ENCODE measurements at regions not wholly inside any gene's neighbourhood (a gene's known extent, or its start where the extent isn't known, plus 50 kb on each side); places are given as distances from the start of the nearest gene placed in this dataset.

DNA sequence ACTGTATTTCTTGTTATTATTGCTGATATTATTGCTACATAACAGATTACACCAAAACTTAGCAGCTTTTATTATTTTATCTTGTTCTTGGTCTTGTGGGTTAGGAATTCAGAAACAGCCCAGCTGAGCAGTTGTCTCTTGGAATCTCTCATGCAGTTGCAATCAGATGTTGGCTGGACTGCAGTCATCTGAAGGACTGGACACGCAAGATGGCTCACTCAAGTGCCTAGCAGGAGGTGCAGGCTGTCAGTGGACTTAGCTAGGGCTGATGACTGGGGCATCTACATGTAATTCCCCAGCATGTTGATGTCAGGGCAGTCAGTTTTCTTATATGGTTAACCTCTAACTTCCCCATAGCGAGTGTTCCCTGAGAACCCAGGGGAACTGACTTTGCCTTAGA is 128.6 kb upstream of the PLCB4 start:
- Histone ChIP-seq H3K9me3 (replicated peaks; ENCODE audit: control insufficient read depth, insufficient read depth, low read length) (no peaks in the 10 kb centered on the region), H3K79me2 (ENCODE audit: control insufficient read depth, insufficient read depth, low read length) (no peaks in the 10 kb centered on the region), H3K4me1 (ENCODE audit: control insufficient read depth, extremely low read depth, insufficient read depth, low read length) (no peaks in the 10 kb centered on the region), H3K9ac (replicated peaks; ENCODE audit: extremely low read depth, insufficient read depth, low read length) (no peak overlapping the region), H3K27me3 (ENCODE audit: control insufficient read depth in 2 of 2, insufficient read depth in 2 of 2, low read length in 2 of 2) (no peaks in the 10 kb centered on the region), H4K20me1 (replicated peaks; ENCODE audit: control insufficient read depth, extremely low read depth, insufficient read depth, low read length) (no peaks in the 10 kb centered on the region), H3K36me3 (ENCODE audit: control insufficient read depth in 2 of 2, extremely low read depth in 1 of 2, insufficient read depth in 2 of 2, low read length in 2 of 2) (no peaks in the 10 kb centered on the region), H3K27ac (ENCODE audit: insufficient read depth, low read depth, low read length) (no peak overlapping the region), H3K4me2 (ENCODE audit: insufficient read depth, low read length) (no peak overlapping the region), H3K9me1 (replicated peaks; ENCODE audit: control insufficient read depth, extremely low read depth, insufficient read depth, low read length) (no peaks in the 10 kb centered on the region), H3K4me3 (replicated peaks in 1 of 3; ENCODE audit: insufficient read depth in 1 of 3, low read depth in 1 of 3, low read length in 3 of 3) (no peak overlapping the region), H2AFZ (ENCODE audit: low read depth, low read length) (no peak overlapping the region)
- BruUV-seq (replicated peaks): no TSS peak
- intact Hi-C loops (cut with micrococcal nuclease) (no loop called here), dilution Hi-C loops (cut with MboI; ENCODE audit: extremely low pct_ligation_motif_present, low sequenced_read_pairs) (no loop called here)
- CTCF ChIA-PET: interaction anchor here (1.0 kb wide), 1 partner anchor 87 kb away, joined by 4 read pairs; no protein-coding TSS in a partner anchor
- TF ChIP-seq POLR2A (IDR thresholded peaks at IDR 0.05; ENCODE audit: low read depth, low read length) (no peak), EZH2 (IDR thresholded peaks at IDR 0.05; ENCODE audit: borderline replicate concordance, low read depth, low read length, severe bottlenecking) (no peak), FOS (IDR thresholded peaks at IDR 0.05; ENCODE audit: borderline replicate concordance, insufficient read depth, low read length) (no peak), MYC (IDR thresholded peaks at IDR 0.05; ENCODE audit: low read depth, low read length) (no peak), CTCF (IDR thresholded peaks at IDR 0.05; ENCODE audit: extremely low read depth in 1 of 2, insufficient read depth in 1 of 2, low read depth in 1 of 2, low read length in 2 of 2) (no peak), JUN (IDR thresholded peaks at IDR 0.05; ENCODE audit: borderline replicate concordance, insufficient read depth, insufficient read length, low read depth) (no peak), POLR2AphosphoS5 (IDR thresholded peaks at IDR 0.05; ENCODE audit: insufficient read depth, low read depth, low read length) (no peak), GATA2 (IDR thresholded peaks at IDR 0.05; ENCODE audit: insufficient read depth, insufficient read length, low read depth, low read length) (no peak)
- TF ChIP-seq, protein P1, sequence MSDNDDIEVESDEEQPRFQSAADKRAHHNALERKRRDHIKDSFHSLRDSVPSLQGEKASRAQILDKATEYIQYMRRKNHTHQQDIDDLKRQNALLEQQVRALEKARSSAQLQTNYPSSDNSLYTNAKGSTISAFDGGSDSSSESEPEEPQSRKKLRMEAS (IDR thresholded peaks at IDR 0.05; ENCODE audit: insufficient read depth, insufficient read length): no peak
- no peak for FAIRE-seq
- POLR2A ChIA-PET: no interaction called here
- DNase-seq (ENCODE audit: low read depth, low spot score): no peak
